Activated CD4-positive, alpha-beta T cell treated with anti-CD3 and anti-CD28 coated beads, Interleukin-2, Interleukin-6, amounts not matched to agents 100 ng/mL and 50 ng/mL, durations not matched to agents 16 hours and 8 hours (primary cell): ENCODE measurements at regions not wholly inside any gene's neighbourhood (a gene's known extent, or its start where the extent isn't known, plus 50 kb on each side); places are given as distances from the start of the nearest gene placed in this dataset.

Source experiments
- DNase-seq: peaks from one replicate; pipeline ENCODE4 v3.0.0-alpha.2; 2020

- DNase-seq = no peak
Observed at GRCh38 chr2:7226501-7226900, 309.3 kb downstream of the RNF144A start.

DNA sequence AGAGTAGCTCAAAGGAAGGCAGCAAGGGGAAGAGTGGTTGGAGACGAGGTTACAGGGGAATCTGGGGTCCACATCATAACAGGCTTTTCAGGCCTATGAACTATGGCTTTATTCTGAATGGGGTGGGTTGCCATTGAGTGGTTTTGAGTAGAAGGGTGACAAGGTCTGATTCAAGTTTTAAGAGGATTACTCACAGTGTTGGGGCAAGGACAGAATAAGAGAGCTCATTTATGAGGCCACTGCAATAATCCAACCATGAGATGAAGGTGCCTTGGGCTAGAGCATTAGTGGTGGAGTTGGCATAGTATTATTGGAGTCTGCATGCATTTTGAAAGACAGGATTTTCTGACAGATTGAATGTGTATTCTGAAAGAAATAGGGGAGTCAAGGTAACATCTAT lies 315.9 kb downstream of the RNF144A start:
- DNase-seq = no peak

DNA sequence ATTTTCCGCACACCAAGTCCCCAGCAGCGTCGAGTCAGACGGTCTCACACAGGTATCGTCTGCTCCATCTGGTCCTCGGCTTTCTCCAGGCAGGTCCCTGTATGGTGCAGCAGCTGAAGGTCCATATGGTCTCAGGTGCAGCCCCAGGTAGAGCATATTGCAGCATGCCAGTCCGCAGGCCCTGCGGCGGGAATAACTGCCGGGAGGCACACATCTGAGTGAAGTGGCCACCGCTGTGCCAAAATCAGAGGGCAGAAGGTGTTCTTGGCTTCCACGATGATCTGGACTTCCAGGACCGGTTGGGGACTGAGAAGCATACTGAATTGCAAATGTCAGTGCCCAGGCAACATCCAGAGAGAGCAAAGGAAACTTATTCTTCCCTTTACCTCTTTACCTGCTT lies 320.3 kb downstream of the RNF144A start:
- no peak for DNase-seq

- DNase-seq = no peak
Observed at GRCh38 chr2:7239078-7239477, 321.9 kb downstream of the RNF144A start.

- no peak for DNase-seq
Observed at GRCh38 chr2:7241041-7241745, 324.0 kb downstream of the RNF144A start.

DNA sequence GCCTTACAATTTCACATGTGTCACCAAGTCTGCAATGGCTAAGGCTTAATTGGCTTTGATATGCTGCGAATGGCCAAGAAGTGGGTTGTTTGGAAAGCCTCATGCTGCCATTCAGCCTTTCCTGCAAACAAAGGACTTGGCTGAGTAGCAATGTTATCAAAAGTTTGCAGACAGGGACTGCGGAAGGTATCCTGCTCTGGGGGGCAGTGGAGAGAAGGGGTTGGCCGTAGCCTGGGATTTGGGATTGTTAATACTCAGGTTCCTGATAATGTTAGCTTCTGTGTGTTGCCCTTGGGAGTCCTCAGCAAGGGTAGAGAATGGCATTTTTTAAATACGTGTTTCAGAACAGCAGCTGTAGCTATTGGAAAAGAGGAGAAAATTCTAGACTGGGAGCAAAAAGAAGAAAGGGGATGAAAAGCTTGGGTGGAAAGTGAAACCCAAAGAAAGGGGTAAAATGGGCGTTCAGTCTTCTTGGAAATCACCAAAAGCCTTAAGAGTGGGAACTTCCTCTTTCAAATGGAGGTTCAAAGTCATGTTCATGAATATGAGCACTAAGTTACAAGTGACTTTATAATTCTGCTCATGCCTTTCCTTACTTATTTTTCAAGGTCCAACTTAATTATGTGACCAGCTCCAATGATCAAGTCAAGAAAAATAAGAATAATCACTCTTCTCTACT lies 325.1 kb downstream of the RNF144A start:
- no peak for DNase-seq

GRCh38 chr2:7243276-7243675 lies 326.1 kb downstream of the RNF144A start:
- DNase-seq = no peak

GRCh38 chr2:7256377-7256776 lies 339.2 kb downstream of the RNF144A start:
- DNase-seq = no peak

DNA sequence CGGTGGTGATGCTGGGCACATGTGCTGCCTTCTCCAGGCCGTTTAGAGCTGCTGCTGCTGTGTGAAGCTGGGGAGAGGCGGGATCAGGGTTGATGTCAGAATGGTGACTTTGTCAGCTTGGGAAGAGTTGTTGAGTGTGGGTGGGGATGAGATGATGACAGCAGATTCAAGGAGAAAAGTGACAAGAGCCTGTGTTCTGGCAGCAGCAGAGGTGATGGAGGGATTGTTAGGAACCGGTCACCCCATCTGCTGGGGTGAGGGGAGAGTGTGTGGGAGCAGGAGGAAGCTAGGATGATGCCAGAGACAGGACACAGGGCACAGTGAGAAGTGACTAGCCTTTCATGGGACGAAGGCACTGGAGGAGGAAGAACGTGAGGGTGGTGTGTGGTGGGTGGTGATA lies 345.5 kb downstream of the RNF144A start:
- DNase-seq = no peak

DNA sequence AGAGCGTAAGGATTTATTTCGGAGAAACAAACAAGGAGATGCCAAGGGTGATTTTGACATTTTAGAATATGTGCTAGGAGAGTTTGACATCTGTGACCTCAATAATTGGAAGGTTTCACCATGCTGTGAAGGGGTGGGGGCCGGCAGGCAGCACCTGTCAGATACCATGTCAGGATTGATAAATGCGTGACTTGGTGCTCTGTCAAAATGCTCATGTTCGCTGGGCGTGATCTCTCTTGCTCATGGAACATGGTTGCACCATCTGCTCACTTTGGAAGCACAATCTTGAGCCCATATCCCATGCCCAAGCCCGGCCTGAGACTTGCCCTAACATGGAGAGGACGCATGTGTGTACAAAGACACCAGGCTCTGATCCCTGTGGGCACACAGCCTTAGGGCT lies 347.6 kb downstream of the RNF144A start:
- no peak for DNase-seq

GRCh38 chr2:7265286-7265685 lies 348.1 kb downstream of the RNF144A start:
- no peak for DNase-seq

DNA sequence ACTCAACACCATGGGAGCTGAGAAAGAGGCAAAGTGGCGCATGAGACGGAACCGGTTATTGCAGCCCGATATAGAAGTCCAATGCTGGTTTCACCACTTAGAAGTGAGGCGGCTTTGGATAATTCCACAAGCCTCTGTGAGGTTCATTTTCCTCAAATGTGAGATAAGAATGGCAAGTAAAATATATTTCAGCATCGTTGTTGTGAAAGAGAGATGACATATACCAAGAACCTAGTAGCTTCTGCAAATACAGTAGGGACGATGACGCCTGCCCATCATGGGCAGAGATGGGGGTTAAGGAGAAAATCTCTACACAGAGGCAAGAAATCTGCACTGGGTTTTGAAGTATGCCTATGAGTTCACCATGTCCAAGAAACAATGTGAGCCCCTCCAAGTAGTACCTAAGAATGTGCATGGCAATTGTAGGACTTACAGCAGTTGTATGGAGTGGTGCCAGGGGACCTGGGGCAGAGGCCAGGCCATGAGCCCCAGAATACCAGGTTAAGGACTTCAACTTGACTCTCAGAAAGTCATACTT lies 352.0 kb downstream of the RNF144A start:
- DNase-seq = no peak

DNA sequence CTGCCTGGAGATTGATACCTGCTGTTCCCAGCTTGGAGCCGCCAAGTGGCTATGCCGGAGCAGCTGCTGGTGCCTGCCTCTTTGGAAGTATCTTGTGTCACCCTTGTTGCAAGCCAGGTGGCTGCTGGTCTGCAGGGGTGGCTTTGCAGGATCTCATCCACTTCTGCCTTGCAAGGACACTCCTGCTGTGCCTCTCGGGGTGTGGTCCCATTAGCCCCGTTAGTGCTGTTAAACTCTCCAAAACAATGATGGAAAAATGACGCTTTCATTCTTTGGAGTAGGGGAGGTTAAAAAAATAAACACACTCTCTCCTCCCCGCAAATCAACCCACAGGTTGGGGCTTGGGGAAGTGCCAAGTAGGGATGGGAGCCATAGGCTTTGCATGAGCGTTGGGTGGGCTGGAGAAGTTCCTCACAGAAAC lies 352.8 kb downstream of the RNF144A start:
- no peak for DNase-seq

DNA sequence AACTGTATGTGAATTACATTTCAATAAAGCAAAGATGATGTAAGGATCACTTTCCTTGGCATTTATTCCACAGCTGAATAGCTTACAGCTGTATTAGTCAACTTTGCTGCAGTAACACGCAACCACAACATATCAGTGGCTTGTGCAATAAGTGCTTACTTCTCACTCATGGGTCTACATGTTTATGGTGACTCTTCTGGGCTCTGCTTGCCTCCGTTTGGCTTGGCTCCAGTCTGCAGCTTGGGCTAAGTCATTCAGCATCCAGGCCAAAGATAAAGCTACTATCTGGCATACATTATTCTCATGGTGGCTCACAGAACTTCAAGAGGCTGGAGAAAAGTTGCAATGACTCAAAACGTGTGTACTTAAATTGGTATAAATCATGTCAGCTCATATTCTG lies 355.0 kb downstream of the RNF144A start:
- no peak for DNase-seq

DNA sequence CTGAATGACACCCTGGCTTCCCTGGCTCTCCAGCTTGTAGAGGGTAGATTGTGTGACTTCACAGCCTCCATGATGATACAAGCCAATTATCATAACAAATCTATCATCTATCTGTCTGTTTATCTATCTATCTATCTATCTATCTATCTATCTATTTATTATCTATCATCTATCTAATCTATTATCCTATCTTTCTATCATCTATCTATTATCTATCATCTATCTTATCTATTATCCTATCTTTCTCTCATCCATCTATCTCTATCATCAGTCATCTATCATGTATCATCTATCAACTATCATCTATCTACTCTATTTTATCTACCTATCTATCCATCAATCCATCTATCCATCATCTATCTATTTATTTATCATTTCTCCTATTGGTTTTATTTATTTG lies 361.8 kb downstream of the RNF144A start:
- DNase-seq = no peak

GRCh38 chr2:7279421-7279949 lies 362.3 kb downstream of the RNF144A start:
- no peak for DNase-seq

- DNase-seq = no peak
Observed at GRCh38 chr2:7280790-7281189, 363.6 kb downstream of the RNF144A start.

- no peak for DNase-seq
Observed at GRCh38 chr2:7281231-7282201, 364.3 kb downstream of the RNF144A start.

- DNase-seq = no peak
Observed at GRCh38 chr2:7286120-7286519, 368.9 kb downstream of the RNF144A start.

DNA sequence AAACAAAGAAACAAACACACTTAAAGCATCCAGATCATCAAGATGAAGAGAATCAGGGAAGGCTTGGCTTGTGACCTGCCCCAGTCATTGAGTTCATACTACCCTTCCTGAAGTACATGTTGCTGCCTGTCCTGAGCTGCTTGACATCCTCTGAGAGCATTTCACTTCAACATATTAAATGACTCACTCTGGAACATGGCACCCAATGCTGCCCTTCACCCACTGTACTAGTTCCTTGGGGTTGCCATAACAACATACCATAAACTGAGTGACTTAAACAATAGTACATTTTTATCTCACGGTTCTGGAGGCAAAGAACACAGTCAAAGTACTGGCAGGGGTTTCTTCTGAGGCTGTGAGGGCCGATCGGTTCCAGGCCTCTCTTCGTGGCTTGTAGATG lies 371.3 kb downstream of the RNF144A start:
- no peak for DNase-seq

GRCh38 chr2:7289697-7290096 lies 372.5 kb downstream of the RNF144A start:
- no peak for DNase-seq

- DNase-seq = no peak
Observed at GRCh38 chr2:7292154-7292691, 375.0 kb downstream of the RNF144A start.

- no peak for DNase-seq
Observed at GRCh38 chr2:7309582-7309981, 392.4 kb downstream of the RNF144A start.
